ENCODE measurements at regions not wholly inside any gene's neighbourhood (a gene's known extent, or its start where the extent isn't known, plus 50 kb on each side); places are given as distances from the start of the nearest gene placed in this dataset.

GRCh38 chr12:75944097-75944904, 87.3 kb downstream of the PHLDA1 start (continued):
- TF ChIP-seq HMGXB3 (CRISPR knock-in tag; IDR thresholded peaks at IDR 0.05; ENCODE audit: borderline replicate concordance) (no peak), ATAD3A (CRISPR knock-in tag; IDR thresholded peaks at IDR 0.05) (no peak), HOMEZ (CRISPR knock-in tag; IDR thresholded peaks at IDR 0.05; ENCODE audit: low read depth) (peak; percentile 51; the same call in 1 of the 2 replicates)

GRCh38 chr12:75943730-75944096, 87.9 kb downstream of the PHLDA1 start:
- intact Hi-C loops (cut with micrococcal nuclease; ENCODE audit: unreplicated experiment) (loop anchor here (1.0 kb wide), 5 partner anchors 35 to 383 kb away; partner anchors contain the start of gene PHLDA1), in situ Hi-C loops (cut with HindIII; ENCODE audit: extremely low pct_ligation_motif_present, low pct_unique_long_range_greater_than_20kb) (no loop called here)
- peak overlapping the region; percentile 96 for H3K27ac ChIP-seq (ENCODE audit: extremely low read length, insufficient read depth, low read length)
- peaks cover 54% of the 10 kb centered on the region for H3K4me1 ChIP-seq (ENCODE audit: insufficient read depth, low read length)
- DNase-seq (ENCODE audit: low spot score) (peak; percentile 74), ATAC-seq (peak; percentile 79), FAIRE-seq (no peak)
- no peaks in the 10 kb centered on the region for H3K27me3 ChIP-seq (ENCODE audit: control insufficient read depth in 1 of 2, insufficient read depth in 2 of 2, low read length in 2 of 2)
- no peaks in the 10 kb centered on the region for H3K36me3 ChIP-seq (replicated peaks in 1 of 2; ENCODE audit: control insufficient read depth in 1 of 2, insufficient read depth in 2 of 2, low read length in 2 of 2)
- 0% methylated on average over 1 of the region's 1 CpG for WGBS (ENCODE audit: low lambda C conversion rate)
- TSS peak; percentile 98 for BruUV-seq (replicated peaks)
- ChIA-PET CTCF (ENCODE audit: low intra/inter-chr PET ratio, low total read pairs) (no interaction called here), POLR2A (interaction anchor here (0.9 to 3.4 kb wide), 10 partner anchors 16 to 385 kb away, joined by 3 to 47 read pairs (median 7); partner anchors contain the start of gene PHLDA1)
- H3K4me2 ChIP-seq (ENCODE audit: low read depth, low read length) = peak overlapping the region; percentile 68
- H2AFZ ChIP-seq (ENCODE audit: low read length) = no peak overlapping the region
- no peaks in the 10 kb centered on the region for H3K79me2 ChIP-seq (ENCODE audit: insufficient read depth, low read length)
- peak overlapping the region in 1 of 3 experiments; percentile 1; a peak in 1 of 6 replicates for H3K4me3 ChIP-seq (replicated peaks in 1 of 3; ENCODE audit: insufficient read depth in 1 of 3, low read depth in 2 of 3, low read length in 3 of 3)
- peak overlapping the region; percentile 64 for H3K9ac ChIP-seq (ENCODE audit: insufficient read depth, low read depth, low read length)
- no peaks in the 10 kb centered on the region for H3K9me3 ChIP-seq (ENCODE audit: low read length)
- no peaks in the 10 kb centered on the region for H4K20me1 ChIP-seq (ENCODE audit: insufficient read depth, low read length)
- peak; percentile 12; the same call in 1 of the 2 replicates for TF ChIP-seq ZNF205 (CRISPR knock-in tag; IDR thresholded peaks at IDR 0.05)
- no peak for TF ChIP-seq GRHL1 (CRISPR knock-in tag; conservative IDR thresholded peaks at IDR 0.05)
- TF ChIP-seq ZMAT5 (CRISPR knock-in tag; IDR thresholded peaks at IDR 0.05; ENCODE audit: borderline replicate concordance, low read depth) = no peak
- TF ChIP-seq ZNF138 (CRISPR knock-in tag; IDR thresholded peaks at IDR 0.05; ENCODE audit: low read depth) = no peak
- TF ChIP-seq PBX3 (CRISPR knock-in tag; IDR thresholded peaks at IDR 0.05; ENCODE audit: borderline replicate concordance) = no peak
- peak; percentile 26; the same call in 1 of the 2 replicates for TF ChIP-seq STAG1 (CRISPR knock-in tag; IDR thresholded peaks at IDR 0.05)
- no peak for TF ChIP-seq ZNF136 (CRISPR knock-in tag; IDR thresholded peaks at IDR 0.05; ENCODE audit: low read depth)
- no peak for TF ChIP-seq MXD4 (CRISPR knock-in tag; IDR thresholded peaks at IDR 0.05)
